GM19452 (cell line): ENCODE measurements at regions not wholly inside any gene's neighbourhood (a gene's known extent, or its start where the extent isn't known, plus 50 kb on each side); places are given as distances from the start of the nearest gene placed in this dataset.

ENCODE experiments used
- ATAC-seq: cut with Tn5 transposase; IDR thresholded peaks from one replicate; pipeline ENCODE4 v1.9.1; 2021; ENCODE audit not compliant: unreplicated experiment

DNA sequence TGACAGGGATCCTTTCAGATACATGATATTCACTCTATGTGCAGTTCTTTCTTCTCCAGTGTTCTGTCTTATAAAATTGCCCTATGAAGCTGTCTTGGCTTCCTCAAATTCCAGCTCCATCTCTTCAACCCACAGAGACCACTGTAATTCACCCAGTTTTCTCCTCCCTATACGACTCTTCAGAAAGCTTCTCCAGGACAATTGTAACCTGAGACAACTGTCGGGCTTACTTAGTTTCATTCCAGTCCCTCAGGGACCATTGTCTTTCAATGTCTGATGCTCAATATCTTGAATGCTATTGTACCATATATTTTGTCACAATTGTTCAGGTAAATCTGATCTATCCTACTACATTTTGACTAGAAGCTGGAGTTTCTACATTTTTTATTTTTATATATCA is 345.3 kb downstream of the RPL10L start:
- ATAC-seq, result no peak

DNA sequence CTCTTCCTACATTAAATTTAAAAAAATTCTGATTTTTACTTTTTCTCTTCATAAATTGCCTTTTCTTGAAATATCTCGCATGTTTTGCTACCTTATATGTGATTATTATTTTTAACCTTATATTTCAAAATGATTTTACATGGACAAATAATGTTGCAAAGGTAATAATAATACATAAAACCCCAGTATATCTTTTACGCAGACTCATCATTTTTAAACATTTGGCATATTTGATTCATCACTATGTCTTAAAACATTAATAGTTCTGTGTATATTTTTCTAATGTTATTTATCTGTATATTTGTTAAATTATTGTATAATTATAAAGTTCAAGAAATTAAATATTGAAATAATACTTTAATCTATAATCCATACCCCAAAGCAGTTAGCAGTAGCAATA is 350.8 kb downstream of the RPL10L start:
- ATAC-seq, result no peak

GRCh38 chr14:46290706-46291105 is 360.9 kb downstream of the RPL10L start:
- ATAC-seq, result no peak

DNA sequence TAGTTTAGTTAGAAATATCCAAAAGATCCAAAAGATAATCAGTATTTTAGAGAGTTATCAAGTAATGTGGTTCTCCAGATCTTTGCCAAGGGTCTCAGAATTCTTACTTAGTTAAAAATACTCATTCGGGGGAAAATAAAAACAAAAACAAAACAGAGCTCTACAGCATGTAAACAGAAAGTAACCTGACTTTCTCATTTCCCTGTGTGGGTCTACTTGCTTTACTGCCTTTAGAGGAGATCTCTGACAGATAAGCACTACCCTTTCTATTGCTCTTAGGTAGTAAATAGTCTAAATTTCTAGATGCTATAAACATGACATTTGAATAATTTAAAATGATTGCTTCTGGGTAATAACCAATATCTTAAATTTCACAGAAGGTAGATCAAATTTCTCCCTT is 371.8 kb downstream of the RPL10L start:
- no peak for ATAC-seq

GRCh38 chr14:46279327-46279726 is 372.3 kb downstream of the RPL10L start:
- ATAC-seq, result no peak

DNA sequence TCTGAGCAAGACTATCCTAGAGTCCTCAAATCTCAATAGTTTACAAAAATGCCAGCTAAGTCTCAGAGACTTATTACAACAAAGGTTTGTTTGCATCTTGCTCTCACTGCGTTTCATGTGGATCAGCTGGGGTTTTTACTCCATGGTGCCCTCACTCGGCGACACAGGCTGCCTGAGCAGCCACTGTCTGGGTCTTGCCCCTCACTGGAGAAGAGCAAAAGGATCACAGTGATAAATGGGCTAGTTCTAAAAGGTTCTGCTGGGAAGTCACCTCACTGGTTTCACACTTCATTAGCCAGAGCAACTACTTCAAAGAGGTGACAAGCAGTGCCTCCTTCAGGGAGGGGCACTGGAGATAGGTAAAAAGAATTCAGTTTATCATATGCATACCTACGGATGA is 392.0 kb downstream of the RPL10L start:
- ATAC-seq, result no peak

DNA sequence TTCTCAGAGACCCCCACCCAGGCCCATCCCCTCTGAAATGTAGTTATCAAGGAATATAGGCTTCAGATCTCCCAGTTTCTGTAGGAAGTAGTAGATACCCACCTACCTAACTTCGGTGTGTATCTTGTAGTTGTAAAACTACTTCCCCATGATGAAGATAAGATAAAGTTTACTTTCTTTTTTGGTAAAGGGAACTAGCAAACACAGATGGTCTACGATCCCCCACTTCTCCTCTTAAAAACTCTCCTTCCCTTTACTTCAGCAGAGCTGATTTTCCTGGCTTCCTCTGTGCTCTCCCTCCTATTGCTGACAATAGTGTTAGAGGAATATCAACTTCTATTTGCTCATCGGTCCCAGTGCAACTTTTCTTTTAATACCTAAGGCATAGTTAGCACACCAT is 395.2 kb downstream of the RPL10L start:
- ATAC-seq, result no peak

DNA sequence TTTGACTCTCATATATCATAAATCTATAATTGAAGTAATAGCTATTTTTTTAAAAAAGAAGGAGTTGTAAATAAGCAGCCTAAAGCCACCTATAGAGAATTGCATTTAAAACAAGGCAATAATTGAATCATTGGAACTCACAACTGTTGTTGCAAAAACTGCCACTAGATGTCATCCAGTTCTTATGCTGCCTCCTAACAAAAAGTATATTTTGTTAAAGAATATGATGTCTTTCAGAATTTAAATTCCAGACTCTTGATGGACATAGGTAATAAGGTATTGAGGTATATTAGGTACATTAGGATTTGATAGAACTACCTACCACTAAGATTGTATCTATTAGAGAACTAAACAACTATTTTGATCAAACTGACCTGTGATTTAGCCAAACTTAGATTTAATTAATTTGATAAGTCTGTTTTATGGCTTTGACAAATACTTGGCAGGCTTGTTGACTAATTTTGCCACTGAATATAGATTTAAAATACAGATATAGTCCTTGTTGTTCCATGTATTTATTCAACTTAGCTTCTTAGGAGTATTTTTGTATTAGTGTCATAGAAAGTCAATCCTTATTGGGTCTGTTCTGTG is 401.4 kb downstream of the RPL10L start:
- no peak for ATAC-seq

GRCh38 chr14:46248001-46248630 is 403.5 kb downstream of the RPL10L start:
- no peak for ATAC-seq

- no peak for ATAC-seq
These were observed 406.3 kb downstream of the RPL10L start for GRCh38 chr14:46245276-46245675.

- ATAC-seq, result no peak
These were observed 417.8 kb downstream of the RPL10L start for GRCh38 chr14:46233786-46234185.

- no peak for ATAC-seq
These were observed 421.0 kb downstream of the RPL10L start for GRCh38 chr14:46230540-46230939.

- ATAC-seq, result no peak
These were observed 435.8 kb downstream of the RPL10L start for GRCh38 chr14:46215801-46216200.

- no peak for ATAC-seq
These were observed 452.9 kb downstream of the RPL10L start for GRCh38 chr14:46198676-46199075.

GRCh38 chr14:46197856-46198255 is 453.7 kb downstream of the RPL10L start:
- no peak for ATAC-seq
